ENCODE measurements at regions not wholly inside any gene's neighbourhood (a gene's known extent, or its start where the extent isn't known, plus 50 kb on each side); places are given as distances from the start of the nearest gene placed in this dataset.

GRCh38 chr10:69747179-69747578 is 54.5 kb upstream of the COL13A1 start:
- no peak for TF ChIP-seq CTCF (IDR thresholded peaks at IDR 0.05; ENCODE audit: insufficient read depth, low read length, missing control alignments)
- POLR2A ChIA-PET, result no interaction called here
- no peak overlapping the region for H3K4me3 ChIP-seq (ENCODE audit: low read depth, low read length)
- DNase-seq (ENCODE audit: low read depth, low spot score), result no peak
- CTCF ChIA-PET, result interaction anchor here (1.0 to 1.7 kb wide), 2 partner anchors 11 to 165 kb away, joined by 4 to 5 read pairs; no protein-coding TSS in a partner anchor

- H3K4me3 ChIP-seq (ENCODE audit: low read depth, low read length), result no peak overlapping the region
- POLR2A ChIA-PET, result no interaction called here
- DNase-seq (ENCODE audit: low read depth, low spot score), result no peak
- no peak for TF ChIP-seq CTCF (IDR thresholded peaks at IDR 0.05; ENCODE audit: insufficient read depth, low read length, missing control alignments)
- CTCF ChIA-PET, result interaction anchor here (1.4 to 2.0 kb wide), 4 partner anchors 9 to 166 kb away, joined by 3 to 6 read pairs (median 4); no protein-coding TSS in a partner anchor
These were observed 53.1 kb upstream of the COL13A1 start for GRCh38 chr10:69748621-69749020.

GRCh38 chr10:69749178-69750010 is 52.3 kb upstream of the COL13A1 start:
- no peak overlapping the region for H3K4me3 ChIP-seq (ENCODE audit: low read depth, low read length)
- no peak for TF ChIP-seq CTCF (IDR thresholded peaks at IDR 0.05; ENCODE audit: insufficient read depth, low read length, missing control alignments)
- DNase-seq (ENCODE audit: low read depth, low spot score), result no peak
- ChIA-PET CTCF (interaction anchor here (1.4 to 2.0 kb wide), 5 partner anchors 9 to 165 kb away, joined by 3 to 6 read pairs (median 4); no protein-coding TSS in a partner anchor), POLR2A (no interaction called here)

GRCh38 chr10:69750011-69750373 is 51.7 kb upstream of the COL13A1 start:
- CTCF ChIA-PET, result interaction anchor here (1.4 to 2.0 kb wide), 2 partner anchors 48 to 165 kb away, joined by 3 to 6 read pairs; no protein-coding TSS in a partner anchor

GRCh38 chr10:69750725-69751124 is 51.0 kb upstream of the COL13A1 start:
- POLR2A ChIA-PET, result no interaction called here
- TF ChIP-seq CTCF (IDR thresholded peaks at IDR 0.05; ENCODE audit: insufficient read depth, low read length, missing control alignments), result no peak
- CTCF ChIA-PET, result interaction anchor here (0.8 to 1.4 kb wide), 4 partner anchors 13 to 165 kb away, joined by 3 to 4 read pairs (median 3); no protein-coding TSS in a partner anchor
- H3K4me3 ChIP-seq (ENCODE audit: low read depth, low read length), result no peak overlapping the region
- no peak for DNase-seq (ENCODE audit: low read depth, low spot score)

More at GRCh38 chr10:69750011-69750373, 51.7 kb upstream of the COL13A1 start:
- DNase-seq (ENCODE audit: low read depth, low spot score), result no peak
- no peak for TF ChIP-seq CTCF (IDR thresholded peaks at IDR 0.05; ENCODE audit: insufficient read depth, low read length, missing control alignments)
- POLR2A ChIA-PET, result no interaction called here
- no peak overlapping the region for H3K4me3 ChIP-seq (ENCODE audit: low read depth, low read length)

- TF ChIP-seq CTCF (IDR thresholded peaks at IDR 0.05; ENCODE audit: insufficient read depth, low read length, missing control alignments), result no peak
- DNase-seq (ENCODE audit: low read depth, low spot score), result no peak
- ChIA-PET CTCF (interaction anchor here (0.8 to 1.4 kb wide), 4 partner anchors 13 to 164 kb away, joined by 3 to 4 read pairs (median 3); no protein-coding TSS in a partner anchor), POLR2A (no interaction called here)
- H3K4me3 ChIP-seq (ENCODE audit: low read depth, low read length), result no peak overlapping the region
These were observed 50.5 kb upstream of the COL13A1 start for GRCh38 chr10:69751214-69751613.

All from AG04449 (cell line).